NB4 (cell line): ENCODE measurements at regions not wholly inside any gene's neighbourhood (a gene's known extent, or its start where the extent isn't known, plus 50 kb on each side); places are given as distances from the start of the nearest gene placed in this dataset.

ENCODE experiments used
- DNase-seq: peaks from one replicate; pipeline ENCODE4 v3.0.0; 2010; ENCODE audit warnings: low read depth
- H3K4me3 ChIP-seq: one replicate; pipeline ENCODE4 v1.5.1; 2011; ENCODE audit warnings: mild to moderate bottlenecking, low read depth, low read length, moderate library complexity
- CTCF ChIP-seq: IDR thresholded peaks from one replicate; pipeline ENCODE4 v1.5.1; 2012; ENCODE audit warnings: low read depth, low read length
- MYC ChIP-seq: IDR thresholded peaks from 2 replicates; pipeline ENCODE4 v1.6.1; 2011; ENCODE audit warnings: low read depth, low read length
- POLR2A ChIP-seq: IDR thresholded peaks from 2 replicates; pipeline ENCODE4 v1.6.1; 2011; ENCODE audit warnings: mild to moderate bottlenecking; ENCODE audit not compliant: insufficient read length; ENCODE audit errors: extremely low read depth
- TF ChIP-seq, protein P1 (sequence below): IDR thresholded peaks from 2 replicates; pipeline ENCODE4 v1.6.1; 2011; ENCODE audit warnings: low read depth, low read length

DNA sequence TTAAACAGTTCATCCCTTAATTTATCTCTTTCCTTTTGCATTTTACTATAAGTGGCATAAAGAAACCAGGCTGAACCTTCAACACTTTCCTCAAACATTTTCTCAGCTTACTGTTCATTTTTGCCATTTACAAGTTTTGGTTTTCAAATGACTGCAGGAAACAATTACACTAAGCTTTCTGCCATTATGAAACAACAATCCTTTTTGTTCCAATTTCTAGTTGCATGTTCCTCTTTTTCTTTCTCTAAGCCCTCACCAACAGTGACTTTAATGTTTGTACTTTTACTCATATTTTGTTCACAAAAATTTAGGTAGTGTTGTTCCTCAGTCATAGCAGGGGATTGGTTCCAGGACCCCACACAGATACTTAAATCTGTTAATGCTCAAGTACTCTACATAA, 1526.1 kb downstream of the STIM2 start:
- H3K4me3 ChIP-seq, result no peak overlapping the region
- DNase-seq, result no peak
- TF ChIP-seq POLR2A (no peak), MYC (no peak), CTCF (no peak)
- TF ChIP-seq, protein P1, sequence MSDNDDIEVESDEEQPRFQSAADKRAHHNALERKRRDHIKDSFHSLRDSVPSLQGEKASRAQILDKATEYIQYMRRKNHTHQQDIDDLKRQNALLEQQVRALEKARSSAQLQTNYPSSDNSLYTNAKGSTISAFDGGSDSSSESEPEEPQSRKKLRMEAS, result no peak

GRCh38 chr4:28388471-28388870, 1527.8 kb downstream of the STIM2 start:
- no peak for TF ChIP-seq CTCF
- TF ChIP-seq MYC, result no peak
- TF ChIP-seq, protein P1, result no peak
- no peak for TF ChIP-seq POLR2A
- DNase-seq, result no peak
- H3K4me3 ChIP-seq, result no peak overlapping the region

- DNase-seq, result no peak
- TF ChIP-seq POLR2A (no peak), CTCF (no peak), MYC (no peak)
- TF ChIP-seq, protein P1, result no peak
- no peak overlapping the region for H3K4me3 ChIP-seq
Measured at GRCh38 chr4:28391877-28392276, 1531.2 kb downstream of the STIM2 start.

- no peak for DNase-seq
- TF ChIP-seq, protein P1, result no peak
- no peak for TF ChIP-seq POLR2A
- TF ChIP-seq CTCF, result no peak
- no peak for TF ChIP-seq MYC
- H3K4me3 ChIP-seq, result no peak overlapping the region
Measured at GRCh38 chr4:28402751-28403150, 1542.1 kb downstream of the STIM2 start.

DNA sequence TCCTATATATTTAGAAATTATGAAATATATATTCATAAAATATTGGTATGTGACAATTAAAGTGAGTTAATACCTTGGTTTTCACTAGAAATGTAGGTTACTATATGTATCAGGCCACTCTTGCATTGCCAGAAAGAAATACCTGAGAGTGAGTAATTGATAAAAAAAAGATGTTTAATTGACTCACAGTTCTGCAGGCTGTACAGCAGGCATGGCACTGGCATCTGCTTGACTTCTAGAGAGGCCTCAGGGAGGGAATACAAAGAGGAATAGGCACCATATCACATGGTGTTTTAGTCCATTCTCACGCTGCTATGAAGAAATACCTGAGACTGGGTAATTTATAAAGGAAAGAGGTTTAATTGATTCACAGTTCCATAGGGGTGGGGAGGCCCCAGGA, 1560.6 kb downstream of the STIM2 start:
- TF ChIP-seq, protein P1, result no peak
- TF ChIP-seq MYC (no peak), CTCF (no peak), POLR2A (no peak)
- DNase-seq, result no peak
- H3K4me3 ChIP-seq, result no peak overlapping the region

GRCh38 chr4:28426251-28426650, 1565.6 kb downstream of the STIM2 start:
- no peak for DNase-seq
- TF ChIP-seq, protein P1, result no peak
- no peak for TF ChIP-seq MYC
- TF ChIP-seq POLR2A, result no peak
- TF ChIP-seq CTCF, result no peak
- no peak overlapping the region for H3K4me3 ChIP-seq
